ENCODE measurements at regions not wholly inside any gene's neighbourhood (a gene's known extent, or its start where the extent isn't known, plus 50 kb on each side); places are given as distances from the start of the nearest gene placed in this dataset.
"Not testable (repeated sequence)": the region's sequence is repeated elsewhere in the genome, so short reads cannot be mapped to it uniquely, and the experiment has no call there.

- in situ Hi-C loops (cut with HindIII; ENCODE audit: low sequenced_read_pairs) = no loop called here
Observed at GRCh38 chr16:79991969-79992368, 391.4 kb upstream of the MAF start.

- in situ Hi-C loops (cut with HindIII; ENCODE audit: low sequenced_read_pairs) = no loop called here
Observed at GRCh38 chr16:79988721-79989220, 388.2 kb upstream of the MAF start.

- in situ Hi-C loops (cut with HindIII; ENCODE audit: low sequenced_read_pairs) = no loop called here
Observed at GRCh38 chr16:79988089-79988488, 387.6 kb upstream of the MAF start.

- in situ Hi-C loops (cut with HindIII; ENCODE audit: low sequenced_read_pairs) = no loop called here
Observed at GRCh38 chr16:79986352-79986751, 385.8 kb upstream of the MAF start.

- in situ Hi-C loops (cut with HindIII; ENCODE audit: low sequenced_read_pairs) = no loop called here
Observed at GRCh38 chr16:79985606-79986005, 385.1 kb upstream of the MAF start.

GRCh38 chr16:79984149-79984548 lies 383.6 kb upstream of the MAF start:
- in situ Hi-C loops (cut with HindIII; ENCODE audit: low sequenced_read_pairs) = not testable (repeated sequence)

- in situ Hi-C loops (cut with HindIII; ENCODE audit: low sequenced_read_pairs) = no loop called here
Observed at GRCh38 chr16:79982862-79983261, 382.3 kb upstream of the MAF start.

GRCh38 chr16:79982361-79982760 lies 381.8 kb upstream of the MAF start:
- in situ Hi-C loops (cut with HindIII; ENCODE audit: low sequenced_read_pairs) = no loop called here

GRCh38 chr16:79981814-79982213 lies 381.3 kb upstream of the MAF start:
- in situ Hi-C loops (cut with HindIII; ENCODE audit: low sequenced_read_pairs) = no loop called here

- in situ Hi-C loops (cut with HindIII; ENCODE audit: low sequenced_read_pairs) = no loop called here
Observed at GRCh38 chr16:79980650-79981521, 380.3 kb upstream of the MAF start.

- in situ Hi-C loops (cut with HindIII; ENCODE audit: low sequenced_read_pairs) = no loop called here
Observed at GRCh38 chr16:79977940-79978836, 377.7 kb upstream of the MAF start.

GRCh38 chr16:79973320-79973719 lies 372.8 kb upstream of the MAF start:
- in situ Hi-C loops (cut with HindIII; ENCODE audit: low sequenced_read_pairs) = no loop called here

GRCh38 chr16:79972053-79972704 lies 371.6 kb upstream of the MAF start:
- in situ Hi-C loops (cut with HindIII; ENCODE audit: low sequenced_read_pairs) = no loop called here

- in situ Hi-C loops (cut with HindIII; ENCODE audit: low sequenced_read_pairs) = no loop called here
Observed at GRCh38 chr16:79971237-79971572, 370.7 kb upstream of the MAF start.

- in situ Hi-C loops (cut with HindIII; ENCODE audit: low sequenced_read_pairs) = no loop called here
Observed at GRCh38 chr16:79970551-79971236, 370.2 kb upstream of the MAF start.

- in situ Hi-C loops (cut with HindIII; ENCODE audit: low sequenced_read_pairs) = no loop called here
Observed at GRCh38 chr16:79970087-79970486, 369.6 kb upstream of the MAF start.

GRCh38 chr16:79969458-79969857 lies 368.9 kb upstream of the MAF start:
- in situ Hi-C loops (cut with HindIII; ENCODE audit: low sequenced_read_pairs) = no loop called here

- in situ Hi-C loops (cut with HindIII; ENCODE audit: low sequenced_read_pairs) = no loop called here
Observed at GRCh38 chr16:79966226-79966625, 365.7 kb upstream of the MAF start.

GRCh38 chr16:79965718-79966117 lies 365.2 kb upstream of the MAF start:
- in situ Hi-C loops (cut with HindIII; ENCODE audit: low sequenced_read_pairs) = no loop called here

- in situ Hi-C loops (cut with HindIII; ENCODE audit: low sequenced_read_pairs) = no loop called here
Observed at GRCh38 chr16:79964104-79964503, 363.6 kb upstream of the MAF start.

GRCh38 chr16:79962962-79963361 lies 362.4 kb upstream of the MAF start:
- in situ Hi-C loops (cut with HindIII; ENCODE audit: low sequenced_read_pairs) = no loop called here
